ENCODE measurements at regions not wholly inside any gene's neighbourhood (a gene's known extent, or its start where the extent isn't known, plus 50 kb on each side); places are given as distances from the start of the nearest gene placed in this dataset.

- no peak for DNase-seq
Observed at GRCh38 chr5:167447466-167448375, 843.7 kb upstream of the WWC1 start.

DNA sequence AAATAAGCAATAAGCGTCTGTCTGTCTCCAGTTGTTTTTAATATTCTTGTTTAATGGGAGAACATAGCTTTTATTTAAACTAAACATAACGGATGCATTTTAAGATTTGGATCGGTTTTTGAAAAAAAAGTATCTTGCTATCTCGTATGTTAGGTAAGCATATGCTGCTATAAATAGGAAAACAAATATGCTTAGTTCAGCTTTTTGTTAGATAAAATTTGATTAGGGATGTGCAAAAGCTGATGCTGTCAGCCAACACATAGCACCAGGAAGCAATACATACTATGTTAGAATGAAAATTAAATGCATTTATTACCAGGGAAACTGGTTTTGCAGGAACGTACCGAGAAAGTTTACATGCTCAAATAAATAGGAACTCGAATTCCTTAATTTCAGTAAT, 843.1 kb upstream of the WWC1 start:
- no peak for DNase-seq

- DNase-seq, result no peak
Observed at GRCh38 chr5:167451076-167451475, 840.4 kb upstream of the WWC1 start.

GRCh38 chr5:167452136-167452535, 839.3 kb upstream of the WWC1 start:
- DNase-seq, result no peak

- no peak for DNase-seq
Observed at GRCh38 chr5:167453246-167454030, 838.0 kb upstream of the WWC1 start.

DNA sequence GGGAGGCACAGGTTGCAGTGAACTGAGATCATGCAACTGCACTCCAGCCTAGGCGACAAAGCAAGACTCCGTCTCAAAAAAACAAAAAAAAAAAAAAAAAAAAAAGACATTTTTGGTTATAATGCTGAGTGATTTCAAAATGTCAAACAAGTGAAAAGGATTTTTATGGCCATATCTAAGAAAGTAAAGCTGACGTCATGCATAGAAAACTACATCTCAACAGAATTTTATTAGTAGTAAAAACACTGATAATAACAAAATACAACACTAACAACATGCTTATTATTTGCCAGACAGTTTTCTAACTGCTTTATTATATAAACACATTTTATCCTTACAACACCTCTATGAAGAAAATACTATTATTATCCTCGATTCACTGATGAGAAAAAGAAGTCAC, 833.0 kb upstream of the WWC1 start:
- DNase-seq, result no peak

DNA sequence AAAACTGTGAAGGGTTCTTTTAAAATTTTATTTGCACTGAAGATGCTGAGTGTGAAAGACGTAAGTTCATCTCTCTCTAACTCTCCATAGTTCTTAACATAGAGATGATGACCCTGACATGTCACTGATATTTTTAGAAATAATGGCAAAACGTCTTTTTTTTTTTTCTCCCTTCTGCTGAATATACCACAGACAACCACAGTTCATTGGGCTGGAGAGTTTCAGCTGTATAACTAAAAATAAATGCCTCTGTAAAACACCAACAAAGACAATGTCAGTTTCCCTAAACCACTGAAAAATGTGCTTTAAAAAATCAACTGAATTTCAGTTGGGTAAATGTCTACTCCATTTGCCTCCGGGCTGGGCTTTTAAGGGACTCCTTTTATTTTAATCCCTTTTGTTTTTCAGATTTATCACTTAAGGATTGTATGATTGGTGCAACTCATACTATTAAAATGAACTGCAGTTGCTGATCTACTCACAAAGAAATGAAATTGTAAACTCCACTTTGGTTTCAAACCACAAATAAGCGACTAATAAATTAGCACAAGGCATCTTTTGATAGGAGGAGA, 830.9 kb upstream of the WWC1 start:
- DNase-seq, result no peak

DNA sequence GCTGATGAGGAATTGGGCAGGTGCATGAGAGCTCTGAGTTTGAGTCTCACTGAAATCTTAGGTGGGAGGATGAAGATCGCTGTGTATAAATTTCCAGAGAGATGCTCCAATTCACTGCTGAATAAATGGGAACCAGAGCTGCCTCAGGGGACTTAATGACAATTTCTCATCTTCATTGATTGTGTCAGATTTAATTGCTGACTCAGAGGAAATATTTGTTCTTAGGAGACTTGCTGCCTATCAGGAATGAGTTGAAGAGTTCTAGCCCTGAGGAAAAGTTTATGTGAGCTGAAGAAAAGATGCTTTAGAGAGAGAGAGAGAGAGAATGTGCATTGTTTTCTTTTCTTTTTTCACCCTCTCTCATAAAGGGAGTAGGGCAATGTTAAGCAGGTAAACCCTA, 827.5 kb upstream of the WWC1 start:
- no peak for DNase-seq

DNA sequence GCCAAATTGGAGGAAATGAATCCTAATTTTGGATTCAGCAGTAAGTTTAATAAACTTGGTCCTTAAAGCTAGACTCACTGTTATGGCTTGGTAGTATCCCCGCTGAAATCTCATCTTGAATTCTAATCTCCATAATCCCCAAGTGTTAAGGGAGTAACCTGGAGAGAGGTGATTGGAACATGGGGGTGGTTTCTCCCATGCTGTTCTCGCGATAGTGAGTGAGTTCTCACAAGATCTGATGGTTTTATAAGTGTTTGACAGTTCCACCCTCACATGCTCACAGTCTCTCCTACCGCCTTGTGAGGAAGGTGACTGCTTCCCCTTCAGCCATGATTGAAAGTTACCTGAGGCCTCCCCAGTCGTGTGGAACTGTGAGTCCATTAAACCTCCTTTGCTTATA, 824.5 kb upstream of the WWC1 start:
- DNase-seq, result no peak

GRCh38 chr5:167472566-167473108, 818.8 kb upstream of the WWC1 start:
- DNase-seq, result no peak

DNA sequence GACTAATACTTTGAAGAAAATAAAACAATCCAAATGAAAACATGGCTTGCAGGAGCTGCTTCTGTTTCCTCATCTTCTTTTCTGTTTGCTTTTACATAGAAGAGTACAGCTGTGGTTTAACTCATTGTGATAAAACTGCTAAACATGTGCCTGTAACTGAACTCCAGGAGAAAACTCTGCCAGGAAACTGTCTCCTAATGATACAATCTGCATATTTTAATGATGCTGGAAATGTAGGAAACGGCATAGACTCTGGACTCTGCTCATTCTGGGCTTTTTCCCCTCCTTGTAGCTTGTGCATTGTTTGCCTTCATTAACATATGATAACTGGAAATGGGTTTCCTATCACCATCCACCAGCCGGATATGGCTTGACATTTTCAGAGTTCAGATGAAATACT, 813.3 kb upstream of the WWC1 start:
- no peak for DNase-seq

DNA sequence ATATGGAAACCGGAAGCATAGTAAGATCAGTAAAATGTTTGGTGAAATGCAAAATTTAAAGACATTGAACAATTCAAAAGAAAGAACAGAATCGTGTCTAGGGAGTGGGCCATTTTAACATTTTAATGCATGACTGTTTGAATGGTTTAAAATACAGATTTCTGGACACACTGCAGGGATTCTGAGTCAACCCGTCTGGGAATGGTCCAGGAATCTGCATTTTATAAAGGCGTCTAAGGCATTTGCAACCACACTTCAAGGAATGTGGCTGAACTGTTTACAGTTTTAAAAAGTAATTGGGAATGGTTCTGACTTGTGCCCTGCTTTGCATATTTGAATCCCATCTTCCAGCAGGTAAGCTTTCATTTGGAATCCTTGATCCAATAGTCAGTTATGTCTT, 811.7 kb upstream of the WWC1 start:
- no peak for DNase-seq

DNA sequence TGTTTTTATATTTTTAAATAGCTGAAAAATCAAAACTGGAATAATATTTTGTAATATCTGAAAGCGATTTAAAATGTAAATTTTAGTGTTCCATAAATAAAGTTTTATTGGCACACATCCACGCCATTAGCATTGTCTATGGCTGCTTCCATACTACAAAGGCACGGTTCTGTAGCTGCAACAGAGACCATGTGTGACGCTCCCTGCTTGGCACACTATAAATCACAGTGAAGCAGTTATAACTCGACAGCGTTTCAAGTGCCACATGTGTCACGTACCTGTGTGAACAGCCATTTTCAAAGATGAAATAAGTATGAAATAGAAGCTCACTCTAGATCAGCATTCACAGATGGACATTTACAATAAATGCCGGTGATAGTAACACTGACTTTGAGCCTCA, 810.1 kb upstream of the WWC1 start:
- no peak for DNase-seq

DNA sequence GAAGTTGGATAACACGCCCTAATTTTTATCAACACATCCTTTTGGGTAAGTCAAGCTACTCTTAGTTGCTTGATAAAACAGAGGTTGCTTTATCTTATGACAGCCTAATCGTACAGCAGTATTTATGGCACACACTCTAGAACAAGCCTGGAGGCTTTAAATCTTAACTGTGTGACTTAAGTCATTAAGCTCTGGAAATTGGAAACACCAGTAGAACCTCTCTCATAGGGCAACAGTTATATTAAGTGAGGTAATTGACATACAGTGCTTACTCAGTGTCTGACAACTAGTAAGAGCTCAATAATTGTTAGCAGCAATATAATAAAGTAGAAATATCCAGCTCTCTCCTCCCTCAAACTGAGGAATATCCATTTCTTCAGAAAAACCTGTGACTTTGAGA, 808.9 kb upstream of the WWC1 start:
- DNase-seq, result no peak

DNA sequence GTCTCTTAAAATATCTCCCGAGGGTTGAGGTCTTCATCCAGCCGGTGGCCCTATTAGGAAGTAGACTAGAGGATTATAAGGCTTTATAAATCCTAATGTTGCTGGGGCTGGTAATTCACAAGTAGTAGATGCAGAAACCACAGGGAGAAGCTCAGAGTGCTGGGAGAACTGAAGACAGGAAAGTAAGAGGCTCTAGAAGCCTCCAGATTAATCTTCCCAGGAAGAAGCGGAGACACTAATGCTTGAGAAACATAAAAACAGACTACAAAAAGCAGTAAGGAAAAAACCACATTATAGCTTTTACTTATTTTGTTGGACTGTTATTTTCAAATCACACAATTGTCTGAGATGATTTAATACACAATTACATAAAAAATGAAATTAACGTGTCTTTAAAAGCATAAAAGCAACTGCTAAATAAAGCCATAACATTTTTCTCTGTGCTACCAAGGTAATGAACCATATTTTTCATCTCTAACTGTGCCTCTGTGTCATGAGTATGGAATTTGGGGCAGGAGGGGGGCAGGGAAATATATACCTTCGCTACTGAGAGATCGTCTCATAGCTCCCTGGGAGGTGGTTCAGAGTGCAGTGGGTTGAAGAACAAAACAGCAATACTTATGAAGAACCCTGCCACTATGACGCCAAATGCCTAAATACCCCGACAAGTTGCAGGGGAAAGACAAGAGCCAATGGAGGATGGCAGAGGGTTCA, 806.2 kb upstream of the WWC1 start:
- no peak for DNase-seq

GRCh38 chr5:167488371-167488770, 803.1 kb upstream of the WWC1 start:
- no peak for DNase-seq

- DNase-seq, result no peak
Observed at GRCh38 chr5:167489202-167489601, 802.2 kb upstream of the WWC1 start.

GRCh38 chr5:167503926-167504720, 787.3 kb upstream of the WWC1 start:
- DNase-seq, result no peak

- no peak for DNase-seq
Observed at GRCh38 chr5:167507463-167508233, 783.8 kb upstream of the WWC1 start.

DNA sequence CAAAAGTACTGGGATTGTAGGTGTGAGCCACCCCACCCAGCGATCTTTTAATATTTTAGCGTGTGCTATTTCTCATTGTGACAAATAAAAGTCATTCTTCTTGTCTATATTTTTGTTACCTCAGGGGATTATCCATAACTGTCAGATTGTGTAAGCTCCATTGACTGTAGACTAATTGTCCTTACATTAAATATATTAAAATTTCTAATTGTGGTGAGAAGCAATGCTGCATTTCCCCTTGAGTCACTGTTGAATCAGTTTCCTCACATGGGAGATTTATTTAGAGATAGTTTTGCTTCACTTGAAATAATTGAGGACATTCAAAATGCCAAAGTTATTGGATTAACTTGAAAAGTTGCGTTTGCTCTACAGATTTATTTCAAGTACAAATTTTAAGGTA, 782.4 kb upstream of the WWC1 start:
- DNase-seq, result no peak

DNA sequence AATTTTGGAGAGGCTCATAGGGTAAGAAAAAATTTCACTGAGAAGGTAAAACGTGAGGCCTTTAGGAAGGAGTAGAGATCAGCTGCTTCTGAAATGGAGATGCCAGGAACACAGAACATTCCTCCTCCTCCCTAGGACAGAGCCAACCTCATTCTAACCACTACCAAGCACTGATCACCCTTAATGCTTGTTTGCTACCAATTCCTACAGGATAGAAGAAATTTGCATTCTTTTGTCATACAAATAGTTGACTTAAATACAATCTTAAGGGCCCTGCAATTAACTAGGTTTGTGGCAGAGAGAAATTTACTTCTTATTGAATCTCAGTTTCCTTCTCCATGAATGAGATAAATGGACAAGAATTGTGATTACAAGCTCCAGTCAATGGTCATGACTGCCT, 780.2 kb upstream of the WWC1 start:
- no peak for DNase-seq

Data from SIG-M5 (cell line).